GM23338 (cell line): ENCODE measurements at regions not wholly inside any gene's neighbourhood (a gene's known extent, or its start where the extent isn't known, plus 50 kb on each side); places are given as distances from the start of the nearest gene placed in this dataset.

ENCODE experiments used
- EZH2 ChIP-seq: fragments of 200-600 bp; sonication (generic); IDR thresholded peaks from one replicate; pipeline ENCODE4 v1.8.0; 2017; ENCODE audit warnings: antibody characterized with exemption, mild to moderate bottlenecking, low read depth; ENCODE audit not compliant: unreplicated experiment
- POLR2AphosphoS5 ChIP-seq: IDR thresholded peaks from 2 replicates; pipeline ENCODE4 v1.6.1; 2016; ENCODE audit warnings: antibody characterized with exemption, low read depth
- TF ChIP-seq, protein P1 (sequence below), 2 experiments: fragments of 200-600 bp in 1 of 2; sonication (generic) in 1 of 2; conservative IDR thresholded peaks; 2 replicates each; pipeline versions ENCODE4 v1.5.1 to v1.6.1; 2016 to 2017; ENCODE audit warnings: antibody characterized with exemption in 2 of 2, low read depth in 2 of 2, mild to moderate bottlenecking in 2 of 2, moderate library complexity in 1 of 2

DNA sequence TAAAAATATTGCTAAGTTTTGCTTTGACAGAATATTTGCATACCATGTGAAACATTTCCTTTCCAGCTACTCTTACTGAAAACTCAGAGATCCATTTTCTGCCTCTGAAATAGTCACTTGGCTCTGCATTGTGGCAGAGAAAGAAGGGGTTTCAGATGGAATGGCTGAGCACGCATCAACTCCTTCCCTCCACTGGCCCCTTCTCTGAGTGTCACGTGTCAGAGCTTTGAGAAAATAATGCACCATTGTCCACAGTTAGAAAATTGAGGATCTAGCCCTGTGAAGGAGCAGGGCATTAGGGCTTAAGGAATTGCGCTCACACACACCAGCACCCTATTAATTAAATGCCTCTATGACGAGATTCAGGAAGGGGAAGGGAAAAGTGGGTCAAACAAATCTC lies 78.8 kb upstream of the FAT4 start:
- TF ChIP-seq POLR2AphosphoS5 (no peak), EZH2 (no peak)
- TF ChIP-seq, protein P1, sequence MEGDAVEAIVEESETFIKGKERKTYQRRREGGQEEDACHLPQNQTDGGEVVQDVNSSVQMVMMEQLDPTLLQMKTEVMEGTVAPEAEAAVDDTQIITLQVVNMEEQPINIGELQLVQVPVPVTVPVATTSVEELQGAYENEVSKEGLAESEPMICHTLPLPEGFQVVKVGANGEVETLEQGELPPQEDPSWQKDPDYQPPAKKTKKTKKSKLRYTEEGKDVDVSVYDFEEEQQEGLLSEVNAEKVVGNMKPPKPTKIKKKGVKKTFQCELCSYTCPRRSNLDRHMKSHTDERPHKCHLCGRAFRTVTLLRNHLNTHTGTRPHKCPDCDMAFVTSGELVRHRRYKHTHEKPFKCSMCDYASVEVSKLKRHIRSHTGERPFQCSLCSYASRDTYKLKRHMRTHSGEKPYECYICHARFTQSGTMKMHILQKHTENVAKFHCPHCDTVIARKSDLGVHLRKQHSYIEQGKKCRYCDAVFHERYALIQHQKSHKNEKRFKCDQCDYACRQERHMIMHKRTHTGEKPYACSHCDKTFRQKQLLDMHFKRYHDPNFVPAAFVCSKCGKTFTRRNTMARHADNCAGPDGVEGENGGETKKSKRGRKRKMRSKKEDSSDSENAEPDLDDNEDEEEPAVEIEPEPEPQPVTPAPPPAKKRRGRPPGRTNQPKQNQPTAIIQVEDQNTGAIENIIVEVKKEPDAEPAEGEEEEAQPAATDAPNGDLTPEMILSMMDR (conservative IDR thresholded peaks at IDR 0.05; ENCODE audit: low read depth in 2 of 2): no peak
